ENCODE measurements at regions not wholly inside any gene's neighbourhood (a gene's known extent, or its start where the extent isn't known, plus 50 kb on each side); places are given as distances from the start of the nearest gene placed in this dataset.

GRCh38 chr1:193681422-193681821 lies 495.0 kb upstream of the B3GALT2 start:
- TF ChIP-seq CTCF (IDR thresholded peaks at IDR 0.05; ENCODE audit: borderline replicate concordance, extremely low read depth, low read length, poor library complexity, severe bottlenecking) (no peak), EZH2 (IDR thresholded peaks at IDR 0.05; ENCODE audit: borderline replicate concordance, low read depth, low read length, severe bottlenecking) (no peak)
